GM23248 (cell line): ENCODE measurements at regions not wholly inside any gene's neighbourhood (a gene's known extent, or its start where the extent isn't known, plus 50 kb on each side); places are given as distances from the start of the nearest gene placed in this dataset.

Experiments
- EZH2 ChIP-seq: fragments of 200-600 bp; sonication (generic); IDR thresholded peaks from 2 replicates; pipeline ENCODE4 v1.6.1; 2018; ENCODE audit warnings: antibody characterized with exemption, mild to moderate bottlenecking; ENCODE audit not compliant: insufficient read depth, poor library complexity, severe bottlenecking
- EZH2phosphoT487 ChIP-seq: fragments of 200-600 bp; sonication (generic); IDR thresholded peaks from 2 replicates; pipeline ENCODE4 v1.6.1; 2018; ENCODE audit warnings: antibody characterized with exemption, moderate library complexity, mild to moderate bottlenecking, low read depth; ENCODE audit not compliant: insufficient read depth

DNA sequence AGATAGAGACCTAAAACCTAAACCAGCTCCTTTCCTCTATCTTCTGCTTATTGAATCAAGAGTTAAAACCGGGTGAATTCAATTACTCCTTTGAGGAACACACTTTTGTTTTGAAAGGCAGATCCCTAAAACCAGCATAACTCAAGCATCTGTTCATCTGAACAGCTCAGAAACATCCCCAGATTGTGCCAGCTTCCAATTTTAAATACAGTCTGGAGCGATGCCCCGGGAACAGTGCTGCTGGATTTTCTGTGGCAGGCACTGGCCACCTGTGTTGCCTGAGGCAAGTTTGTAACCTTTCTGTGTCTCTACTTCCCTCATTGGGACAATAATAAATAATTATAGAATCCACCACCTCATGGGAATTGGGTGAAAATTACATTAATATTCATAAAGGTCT is 281.4 kb upstream of the NFE2L3 start:
- TF ChIP-seq EZH2: no peak
- no peak for TF ChIP-seq EZH2phosphoT487
